ENCODE measurements at regions not wholly inside any gene's neighbourhood (a gene's known extent, or its start where the extent isn't known, plus 50 kb on each side); places are given as distances from the start of the nearest gene placed in this dataset.

DNA sequence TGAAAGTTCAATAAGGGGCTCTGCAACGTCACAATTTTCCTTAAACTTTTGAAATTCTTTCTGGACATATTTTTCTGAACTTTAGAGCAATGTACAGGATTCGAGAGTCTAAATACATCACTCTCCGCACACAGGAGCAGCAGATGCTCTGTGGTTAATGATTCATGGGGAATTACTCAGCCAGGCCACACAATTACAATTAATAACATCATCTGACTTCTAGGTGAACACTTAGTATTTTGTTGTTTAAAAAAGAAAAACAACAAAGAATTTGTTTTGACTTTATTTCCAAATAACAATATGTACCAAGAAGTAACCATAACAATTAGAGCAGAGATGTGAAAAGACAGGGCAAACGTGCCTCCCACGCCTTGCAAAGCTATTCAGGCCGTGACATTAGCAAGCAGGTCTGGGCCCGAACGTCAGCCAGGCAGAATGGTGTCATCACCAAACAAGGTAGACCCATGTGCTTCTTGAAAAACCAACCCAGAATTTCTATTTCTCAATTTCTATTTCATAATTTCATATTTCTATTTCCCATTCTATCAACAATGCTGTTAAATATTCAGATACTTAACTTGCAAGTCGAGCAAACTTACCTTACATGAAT, 236.3 kb downstream of the COL4A1 start:
- TF ChIP-seq, protein P1, sequence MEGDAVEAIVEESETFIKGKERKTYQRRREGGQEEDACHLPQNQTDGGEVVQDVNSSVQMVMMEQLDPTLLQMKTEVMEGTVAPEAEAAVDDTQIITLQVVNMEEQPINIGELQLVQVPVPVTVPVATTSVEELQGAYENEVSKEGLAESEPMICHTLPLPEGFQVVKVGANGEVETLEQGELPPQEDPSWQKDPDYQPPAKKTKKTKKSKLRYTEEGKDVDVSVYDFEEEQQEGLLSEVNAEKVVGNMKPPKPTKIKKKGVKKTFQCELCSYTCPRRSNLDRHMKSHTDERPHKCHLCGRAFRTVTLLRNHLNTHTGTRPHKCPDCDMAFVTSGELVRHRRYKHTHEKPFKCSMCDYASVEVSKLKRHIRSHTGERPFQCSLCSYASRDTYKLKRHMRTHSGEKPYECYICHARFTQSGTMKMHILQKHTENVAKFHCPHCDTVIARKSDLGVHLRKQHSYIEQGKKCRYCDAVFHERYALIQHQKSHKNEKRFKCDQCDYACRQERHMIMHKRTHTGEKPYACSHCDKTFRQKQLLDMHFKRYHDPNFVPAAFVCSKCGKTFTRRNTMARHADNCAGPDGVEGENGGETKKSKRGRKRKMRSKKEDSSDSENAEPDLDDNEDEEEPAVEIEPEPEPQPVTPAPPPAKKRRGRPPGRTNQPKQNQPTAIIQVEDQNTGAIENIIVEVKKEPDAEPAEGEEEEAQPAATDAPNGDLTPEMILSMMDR (IDR thresholded peaks at IDR 0.05 in 8 of 11, conservative IDR thresholded peaks at IDR 0.05 in 3 of 11) = no peak
- TF ChIP-seq POLR2AphosphoS5 (IDR thresholded peaks at IDR 0.05) (no peak), POLR2A (IDR thresholded peaks at IDR 0.05) (no peak)
